Testis (tissue), 2 donors: ENCODE measurements at regions not wholly inside any gene's neighbourhood (a gene's known extent, or its start where the extent isn't known, plus 50 kb on each side); places are given as distances from the start of the nearest gene placed in this dataset.

Experiments
- DNase-seq: peaks from one replicate; pipeline ENCODE4 v3.0.0-alpha.2; 2019
- H3K27ac ChIP-seq, 2 donors: fragments of 200-600 bp; sonication (generic); one replicate each; pipeline ENCODE4 v1.5.1; 2019
- H3K27me3 ChIP-seq: fragments of 200-600 bp; sonication (generic); one replicate; pipeline ENCODE4 v1.5.1; 2019
- H3K36me3 ChIP-seq: fragments of 200-600 bp; sonication (generic); one replicate; pipeline ENCODE4 v1.5.1; 2017; ENCODE audit warnings: low read depth; ENCODE audit errors: missing control alignments
- H3K4me1 ChIP-seq: fragments of 200-600 bp; sonication (generic); one replicate; pipeline ENCODE4 v1.5.1; 2019
- H3K4me3 ChIP-seq, 2 donors: fragments of 200-600 bp; sonication (generic); one replicate each; pipeline ENCODE4 v1.5.1; 2017 to 2019
- H3K9me3 ChIP-seq: fragments of 200-600 bp; sonication (generic); one replicate; pipeline ENCODE4 v1.5.1; 2017
- POLR2A ChIP-seq: fragments of 450-650 bp; IDR thresholded peaks from one replicate; pipeline ENCODE4 v1.6.1; 2017; ENCODE audit warnings: antibody characterized with exemption, mild to moderate bottlenecking, moderate library complexity
- WGBS, 2 donors: methylation state at CpG; one replicate each; pipeline ENCODE4 v1.1.5; 2018; 5-methylcytosine and 5-hydroxymethylcytosine counted together
- intact Hi-C: fragments of 100-400 bp; cut with DNase I; formaldehyde crosslinking; loops from one replicate; pipeline ENCODE4 v1.15.1; 2023; ENCODE audit warnings: low total_unique reads
- TF ChIP-seq, protein P1 (sequence below), 3 experiments: fragments of 450-650 bp in 2 of 3; fragments of 200-600 bp in 1 of 3; sonication (generic) in 1 of 3; IDR thresholded peaks; one replicate each; pipeline ENCODE4 v1.5.1; 2016 to 2019; ENCODE audit warnings: antibody characterized with exemption in 3 of 3, mild to moderate bottlenecking in 2 of 3, moderate library complexity in 1 of 3

DNA sequence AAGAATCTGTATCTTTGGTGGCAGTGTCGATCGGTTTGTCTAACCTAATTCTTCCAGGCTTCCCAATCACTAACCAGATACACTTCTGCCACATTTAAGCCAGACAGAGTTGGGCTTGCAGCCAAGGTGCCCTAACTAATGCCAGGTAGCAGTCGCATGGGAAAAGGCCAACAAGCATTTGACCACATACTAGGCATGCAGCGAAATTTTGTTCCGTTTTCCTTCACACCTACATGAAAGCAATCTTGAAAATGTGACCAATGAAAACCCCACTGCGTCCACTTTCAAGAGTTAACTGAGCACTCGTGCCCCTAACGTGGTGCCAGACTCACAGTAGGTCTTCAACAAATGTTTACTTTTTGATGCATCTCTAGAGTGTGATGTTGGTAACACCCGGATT, 192.2 kb upstream of the TPM1 start:
- no peak overlapping the region for H3K4me3 ChIP-seq
- DNase-seq: no peak
- no peaks in the 10 kb centered on the region for H3K27me3 ChIP-seq
- no peak overlapping the region for H3K27ac ChIP-seq
- H3K36me3 ChIP-seq: no peaks in the 10 kb centered on the region
- no peaks in the 10 kb centered on the region for H3K9me3 ChIP-seq
- TF ChIP-seq, protein P1, sequence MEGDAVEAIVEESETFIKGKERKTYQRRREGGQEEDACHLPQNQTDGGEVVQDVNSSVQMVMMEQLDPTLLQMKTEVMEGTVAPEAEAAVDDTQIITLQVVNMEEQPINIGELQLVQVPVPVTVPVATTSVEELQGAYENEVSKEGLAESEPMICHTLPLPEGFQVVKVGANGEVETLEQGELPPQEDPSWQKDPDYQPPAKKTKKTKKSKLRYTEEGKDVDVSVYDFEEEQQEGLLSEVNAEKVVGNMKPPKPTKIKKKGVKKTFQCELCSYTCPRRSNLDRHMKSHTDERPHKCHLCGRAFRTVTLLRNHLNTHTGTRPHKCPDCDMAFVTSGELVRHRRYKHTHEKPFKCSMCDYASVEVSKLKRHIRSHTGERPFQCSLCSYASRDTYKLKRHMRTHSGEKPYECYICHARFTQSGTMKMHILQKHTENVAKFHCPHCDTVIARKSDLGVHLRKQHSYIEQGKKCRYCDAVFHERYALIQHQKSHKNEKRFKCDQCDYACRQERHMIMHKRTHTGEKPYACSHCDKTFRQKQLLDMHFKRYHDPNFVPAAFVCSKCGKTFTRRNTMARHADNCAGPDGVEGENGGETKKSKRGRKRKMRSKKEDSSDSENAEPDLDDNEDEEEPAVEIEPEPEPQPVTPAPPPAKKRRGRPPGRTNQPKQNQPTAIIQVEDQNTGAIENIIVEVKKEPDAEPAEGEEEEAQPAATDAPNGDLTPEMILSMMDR (IDR thresholded peaks at IDR 0.05): no peak
- TF ChIP-seq POLR2A: no peak
- H3K4me1 ChIP-seq: no peaks in the 10 kb centered on the region
- WGBS, 2 donors: 87 to 91% methylated on average over 9 of the region's 9 CpGs
- intact Hi-C loops: no loop called here

- Histone ChIP-seq H3K27ac (no peak overlapping the region), H3K4me3 (no peak overlapping the region)
- DNase-seq: no peak
Observed at GRCh38 chr15:62850791-62851291, 191.7 kb upstream of the TPM1 start.

DNA sequence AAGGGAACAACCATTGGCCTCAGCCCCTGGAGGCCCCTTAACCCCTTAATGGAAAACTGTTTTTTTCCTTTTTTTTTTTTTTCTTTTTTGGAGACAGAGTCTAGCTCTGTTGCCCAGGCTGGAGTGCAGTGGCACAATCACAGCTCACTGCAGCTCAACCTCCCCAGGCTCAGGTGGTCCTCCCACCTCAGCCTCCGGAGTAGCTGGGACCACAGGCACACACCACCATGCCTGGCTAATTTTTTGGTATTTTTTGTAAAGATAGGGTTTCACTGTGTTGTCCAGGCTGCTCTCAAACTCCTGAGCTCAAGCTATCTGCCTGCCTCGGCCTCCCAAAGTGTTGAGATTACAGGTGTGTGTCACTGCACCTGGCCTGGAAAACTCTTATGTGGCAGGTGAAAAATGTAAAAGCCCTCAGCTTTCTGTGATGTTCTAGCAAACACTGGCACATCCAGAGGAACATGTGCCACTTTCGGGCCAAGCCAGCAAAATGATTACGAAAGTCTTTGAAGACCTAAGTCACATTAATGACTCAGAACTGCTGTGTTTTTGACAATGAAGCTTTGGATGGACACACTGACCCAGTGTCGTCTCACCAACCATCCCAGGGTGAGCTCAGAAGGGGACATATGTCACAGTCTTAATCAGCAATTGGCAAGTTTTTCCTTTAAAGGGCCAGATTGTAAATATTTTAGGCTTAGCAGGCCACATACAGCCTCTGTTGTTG, 189.3 kb upstream of the TPM1 start:
- Histone ChIP-seq H3K9me3 (no peaks in the 10 kb centered on the region), H3K4me3 (no peak overlapping the region), H3K27me3 (no peaks in the 10 kb centered on the region), H3K4me1 (no peaks in the 10 kb centered on the region), H3K36me3 (no peaks in the 10 kb centered on the region), H3K27ac (no peak overlapping the region)
- TF ChIP-seq POLR2A: no peak
- TF ChIP-seq, protein P1 (IDR thresholded peaks at IDR 0.05): no peak
- WGBS, 2 donors: 88 to 91% methylated on average over 5 of the region's 5 CpGs
- intact Hi-C loops: no loop called here
- DNase-seq: no peak

More at GRCh38 chr15:62850791-62851291, 191.7 kb upstream of the TPM1 start:
- intact Hi-C loops: no loop called here
- Histone ChIP-seq H3K9me3 (no peaks in the 10 kb centered on the region), H3K36me3 (no peaks in the 10 kb centered on the region), H3K27me3 (no peaks in the 10 kb centered on the region), H3K4me1 (no peaks in the 10 kb centered on the region)
- 84 to 90% methylated on average over 9 of the region's 9 CpGs for WGBS, 2 donors
- TF ChIP-seq POLR2A: no peak
- TF ChIP-seq, protein P1 (IDR thresholded peaks at IDR 0.05): no peak

- 58 to 66% methylated on average over 6 of the region's 6 CpGs for WGBS, 2 donors
- no peaks in the 10 kb centered on the region for H3K4me1 ChIP-seq
- no peaks in the 10 kb centered on the region for H3K27me3 ChIP-seq
- TF ChIP-seq, protein P1 (IDR thresholded peaks at IDR 0.05): no peak
- no peak for TF ChIP-seq POLR2A
- H3K27ac ChIP-seq: no peak overlapping the region
- no peak for DNase-seq
- intact Hi-C loops: no loop called here
- no peak overlapping the region for H3K4me3 ChIP-seq
- H3K36me3 ChIP-seq: no peaks in the 10 kb centered on the region
- H3K9me3 ChIP-seq: no peaks in the 10 kb centered on the region
Observed at GRCh38 chr15:62853841-62854225, 188.7 kb upstream of the TPM1 start.
